ELF-1 (cell line): ENCODE measurements at regions not wholly inside any gene's neighbourhood (a gene's known extent, or its start where the extent isn't known, plus 50 kb on each side); places are given as distances from the start of the nearest gene placed in this dataset.

Experiments
- DNase-seq: peaks from one replicate; pipeline ENCODE4 v3.0.0-alpha.2; 2016; ENCODE audit warnings: low read depth, low spot score

GRCh38 chr16:48438414-48438813 is 53.2 kb upstream of the SIAH1 start:
- no peak for DNase-seq

- no peak for DNase-seq
Observed at GRCh38 chr16:48435906-48436305, 50.7 kb upstream of the SIAH1 start.

GRCh38 chr16:48435318-48435680 is 50.1 kb upstream of the SIAH1 start:
- DNase-seq, result no peak
